GM21723 (cell line): ENCODE measurements at regions not wholly inside any gene's neighbourhood (a gene's known extent, or its start where the extent isn't known, plus 50 kb on each side); places are given as distances from the start of the nearest gene placed in this dataset.
"Not testable (repeated sequence)": the region's sequence is repeated elsewhere in the genome, so short reads cannot be mapped to it uniquely, and the experiment has no call there.

Experiments used
- ATAC-seq: cut with Tn5 transposase; IDR thresholded peaks from one replicate; pipeline ENCODE4 v1.9.1; 2021; ENCODE audit warnings: mild to moderate bottlenecking, moderate library complexity; ENCODE audit not compliant: unreplicated experiment

DNA sequence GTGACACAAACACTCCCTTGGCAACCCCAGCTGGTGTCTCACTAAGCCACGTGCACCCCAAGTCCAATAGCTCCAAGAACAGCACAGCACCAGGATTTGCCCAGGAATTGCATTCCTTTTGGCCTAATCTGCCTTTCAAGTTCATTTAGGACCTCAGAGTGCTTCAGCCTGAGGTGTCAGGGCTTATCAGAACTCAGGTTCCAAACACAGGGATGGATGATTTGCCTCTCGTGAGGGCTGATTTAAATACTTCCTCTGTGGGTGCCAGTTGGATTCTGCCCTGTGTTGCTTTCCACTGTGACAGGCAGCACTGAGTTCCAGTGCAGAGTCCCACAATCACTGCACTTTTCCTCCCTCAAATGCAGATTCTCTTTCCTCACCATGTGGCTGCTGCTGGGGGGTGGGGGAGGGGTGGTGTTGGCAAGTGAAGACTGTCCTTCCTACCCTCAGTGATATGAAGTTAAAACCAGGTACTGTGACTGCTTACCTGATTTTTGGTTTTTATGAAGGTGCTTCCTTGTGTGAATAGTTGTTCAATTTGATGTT lies 204.3 kb upstream of the STAC start:
- ATAC-seq = no peak

- ATAC-seq = no peak
Observed at GRCh38 chr3:36178018-36178417, 202.3 kb upstream of the STAC start.

DNA sequence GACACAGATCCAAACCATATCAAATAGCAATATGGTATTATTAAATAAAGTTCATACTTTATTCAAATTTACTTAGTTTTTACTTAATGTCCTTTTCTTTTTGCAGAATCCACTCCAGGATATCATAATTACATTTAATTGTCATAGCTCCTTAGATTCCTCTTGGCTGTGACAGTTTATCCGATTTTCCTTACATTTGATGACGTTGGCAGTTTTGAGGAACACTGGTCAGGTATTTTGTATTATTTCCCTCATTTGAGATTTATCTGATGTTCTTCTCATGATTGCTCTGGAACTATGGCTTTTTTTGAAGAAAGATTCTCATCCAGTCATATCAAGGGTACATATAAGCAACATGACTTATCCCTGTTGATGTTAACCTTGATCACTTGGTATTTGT lies 198.3 kb upstream of the STAC start:
- no peak for ATAC-seq

DNA sequence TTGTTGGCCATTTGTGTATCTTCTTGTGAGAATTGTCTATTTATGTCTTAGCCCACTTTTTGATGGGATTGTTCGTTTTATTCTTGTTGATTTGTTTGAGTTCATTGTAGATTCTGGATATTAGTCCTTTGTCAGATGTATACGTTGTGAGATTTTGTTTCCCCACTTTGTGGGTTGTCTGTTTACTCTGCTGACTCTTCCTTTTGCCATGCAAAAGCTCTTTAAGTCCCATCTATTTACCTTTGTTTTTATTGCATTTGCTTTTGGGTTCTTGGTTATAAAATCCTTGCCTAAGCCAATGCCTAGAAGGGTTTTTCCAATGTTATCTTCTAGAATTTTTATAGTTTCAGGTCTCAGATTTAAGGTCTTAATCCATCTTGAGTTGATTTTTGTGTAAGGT lies 193.1 kb upstream of the STAC start:
- not testable (repeated sequence) for ATAC-seq

DNA sequence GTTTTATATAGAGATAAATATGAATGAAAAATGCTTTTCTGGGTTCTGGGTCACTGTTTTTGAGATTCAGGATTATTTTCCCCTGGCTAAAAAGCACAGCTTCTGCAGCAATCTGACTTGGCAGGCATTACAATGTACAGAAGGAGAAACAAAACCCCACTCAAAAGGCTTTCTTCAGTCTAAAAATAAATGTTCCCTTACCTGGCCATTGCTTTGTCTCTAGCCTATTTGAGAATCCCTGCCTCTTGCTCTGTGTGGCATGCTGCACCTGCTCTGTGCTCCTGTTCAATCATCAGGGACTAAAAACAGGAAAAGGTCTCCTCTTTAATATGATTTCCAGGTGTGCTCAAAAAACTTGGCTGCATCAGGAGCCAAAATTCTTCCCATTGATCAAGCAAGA lies 187.4 kb upstream of the STAC start:
- no peak for ATAC-seq

- no peak for ATAC-seq
Observed at GRCh38 chr3:36193448-36193847, 186.9 kb upstream of the STAC start.

DNA sequence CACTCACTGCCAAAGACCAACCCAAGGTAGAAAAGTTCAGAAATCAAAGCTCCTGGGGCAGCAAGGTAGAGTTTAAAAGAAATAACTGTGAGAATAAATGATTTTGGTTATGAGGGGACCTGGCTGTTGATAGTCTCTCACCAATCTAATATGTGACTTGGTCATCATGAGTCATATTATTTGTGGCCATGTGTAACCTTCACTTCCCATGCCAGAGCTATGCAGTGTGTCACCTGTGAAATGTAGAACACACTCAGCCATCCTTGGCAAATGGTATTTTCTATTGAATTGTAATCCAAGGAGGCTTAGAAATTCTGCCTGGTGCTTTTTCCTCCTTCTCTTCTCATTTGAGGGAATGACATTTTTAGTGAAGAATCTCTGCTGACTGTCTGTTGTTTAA lies 184.2 kb upstream of the STAC start:
- no peak for ATAC-seq

- no peak for ATAC-seq
Observed at GRCh38 chr3:36197151-36197550, 183.2 kb upstream of the STAC start.

DNA sequence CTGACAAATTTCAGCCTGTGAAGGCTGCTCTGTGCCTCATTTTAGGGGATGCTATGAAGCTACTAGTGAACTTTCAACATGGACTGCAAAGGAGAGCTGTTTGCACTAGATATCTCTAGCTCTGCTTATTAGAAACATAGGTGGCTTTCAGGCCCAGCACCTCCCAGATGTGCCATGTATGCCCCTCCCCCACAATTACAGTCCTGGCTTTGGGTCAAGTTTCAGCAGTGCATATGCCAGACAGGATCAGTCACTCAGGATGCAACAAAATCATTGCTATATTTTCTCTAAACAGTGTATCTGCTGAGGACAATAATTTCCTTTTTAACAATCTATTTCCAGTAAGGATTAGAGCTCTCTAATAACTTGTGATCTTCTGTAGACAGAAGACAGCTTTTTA lies 178.8 kb upstream of the STAC start:
- no peak for ATAC-seq

GRCh38 chr3:36206956-36207580 lies 173.2 kb upstream of the STAC start:
- no peak for ATAC-seq

DNA sequence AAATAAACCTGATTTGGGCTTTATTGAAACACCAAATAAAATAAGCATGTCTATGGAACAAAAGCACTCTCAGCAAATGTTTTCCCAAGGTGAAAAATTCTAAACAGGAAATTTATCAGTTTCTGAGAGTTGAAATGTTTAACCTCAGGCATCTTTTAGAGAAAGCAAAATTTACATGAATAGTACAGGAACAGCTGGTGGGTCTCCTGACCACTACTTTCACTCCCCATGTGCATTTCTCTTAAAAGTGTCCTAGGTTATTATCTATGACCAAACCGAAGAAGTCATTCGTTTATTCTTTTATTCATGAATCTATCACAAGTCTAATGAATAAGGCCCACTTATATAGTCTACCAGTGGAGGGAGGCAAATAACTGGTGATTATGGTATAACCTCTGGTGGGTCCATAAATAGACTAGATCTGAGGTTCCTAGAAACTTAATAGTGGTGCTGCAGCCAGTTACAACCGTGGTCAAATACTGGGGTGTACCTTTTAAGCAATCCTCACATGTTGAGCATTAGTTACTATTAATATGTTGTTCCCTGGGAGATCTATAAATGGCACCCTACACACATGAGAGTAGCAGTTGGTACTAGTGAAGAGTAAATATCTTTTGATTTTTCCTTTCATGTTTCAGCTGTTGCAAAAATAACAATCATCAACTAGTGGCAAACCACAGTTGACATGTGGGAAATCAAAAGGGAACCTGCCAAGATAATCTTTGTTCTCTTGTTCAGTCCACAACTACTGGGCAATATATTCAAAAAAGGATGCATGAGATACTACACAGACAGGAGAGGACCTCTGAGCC lies 169.3 kb upstream of the STAC start:
- no peak for ATAC-seq

DNA sequence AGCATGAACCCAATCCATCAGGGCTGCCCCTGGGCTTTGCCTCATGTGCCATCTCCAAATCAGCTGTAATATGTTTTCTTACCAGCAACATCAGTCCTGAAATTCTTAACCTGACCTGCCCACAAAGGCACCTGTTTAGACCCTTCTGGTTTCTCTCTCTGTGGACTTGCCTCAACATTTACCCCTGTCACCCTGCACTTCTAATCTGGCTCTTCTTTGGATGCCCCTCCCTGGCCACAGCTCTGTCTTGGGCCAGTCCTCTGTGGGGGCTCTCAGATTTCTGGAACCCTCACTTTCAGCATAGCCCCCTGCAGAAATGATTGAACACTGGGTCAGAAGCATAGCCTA lies 168.7 kb upstream of the STAC start:
- no peak for ATAC-seq

- ATAC-seq = no peak
Observed at GRCh38 chr3:36212251-36212650, 168.1 kb upstream of the STAC start.

- ATAC-seq = no peak
Observed at GRCh38 chr3:36214460-36214859, 165.8 kb upstream of the STAC start.

GRCh38 chr3:36215241-36215640 lies 165.1 kb upstream of the STAC start:
- ATAC-seq = no peak

- ATAC-seq = no peak
Observed at GRCh38 chr3:36219398-36219797, 160.9 kb upstream of the STAC start.

DNA sequence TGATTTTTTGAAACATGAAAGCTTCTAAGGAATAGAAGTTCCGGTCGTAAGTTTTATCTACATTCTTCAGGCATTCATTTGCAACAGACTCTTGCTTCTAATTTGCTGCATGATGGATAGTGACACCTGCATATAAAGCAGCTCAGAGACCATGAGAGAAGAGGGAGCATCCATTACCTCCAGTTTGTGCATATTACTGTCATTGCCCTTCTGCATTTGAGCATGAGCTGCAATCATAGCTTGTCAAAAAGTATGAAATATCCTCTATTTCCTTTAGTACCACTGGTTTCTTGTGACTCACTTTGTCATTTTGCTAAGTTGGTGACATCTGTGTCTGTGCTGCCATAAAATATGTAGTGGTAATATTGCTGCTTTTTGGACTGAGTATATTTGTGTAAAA lies 160.1 kb upstream of the STAC start:
- ATAC-seq = no peak

- ATAC-seq = no peak
Observed at GRCh38 chr3:36221975-36222374, 158.3 kb upstream of the STAC start.

DNA sequence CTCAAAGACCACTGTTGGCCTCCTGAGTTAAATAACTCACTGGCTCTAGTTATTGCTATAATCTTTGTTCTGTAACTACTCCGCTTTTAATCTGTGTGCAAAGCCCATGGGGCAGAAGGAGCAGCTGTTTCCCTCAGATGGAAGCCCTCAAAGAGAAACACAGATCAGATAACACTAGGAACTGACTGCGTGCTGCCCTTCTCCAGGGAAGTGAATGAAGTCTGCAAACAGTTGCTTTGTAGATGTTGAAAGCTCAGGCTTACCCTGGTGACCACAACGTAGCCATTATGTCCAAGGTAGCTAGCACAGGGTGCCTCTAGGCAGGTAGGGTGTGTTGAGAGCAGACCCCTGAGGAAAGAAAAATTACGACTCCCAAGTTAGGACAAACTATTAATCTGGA lies 152.3 kb upstream of the STAC start:
- ATAC-seq = no peak

GRCh38 chr3:36229496-36229895 lies 150.8 kb upstream of the STAC start:
- no peak for ATAC-seq

- no peak for ATAC-seq
Observed at GRCh38 chr3:36232797-36233489, 147.4 kb upstream of the STAC start.

GRCh38 chr3:36244728-36245127 lies 135.6 kb upstream of the STAC start:
- no peak for ATAC-seq
